HEK293T (cell line): ENCODE measurements at regions not wholly inside any gene's neighbourhood (a gene's known extent, or its start where the extent isn't known, plus 50 kb on each side); places are given as distances from the start of the nearest gene placed in this dataset.

Experiments
- BHLHE40 ChIP-seq: fragments of 450-650 bp; IDR thresholded peaks from 2 replicates; pipeline ENCODE4 v1.6.1; 2016; ENCODE audit warnings: mild to moderate bottlenecking, moderate library complexity, borderline replicate concordance
- CTBP1 ChIP-seq: fragments of 450-650 bp; IDR thresholded peaks from 2 replicates; pipeline ENCODE4 v1.6.1; 2016; ENCODE audit warnings: borderline replicate concordance
- ELF4 ChIP-seq: fragments of 450-650 bp; IDR thresholded peaks from 2 replicates; pipeline ENCODE4 v1.6.1; 2017; ENCODE audit warnings: antibody characterized with exemption
- FOXA1 ChIP-seq: fragments of 450-650 bp; IDR thresholded peaks from 2 replicates; pipeline ENCODE4 v1.6.1; 2016; ENCODE audit warnings: mild to moderate bottlenecking
- FOXM1 ChIP-seq: fragments of 450-650 bp; IDR thresholded peaks from 2 replicates; pipeline ENCODE4 v1.6.1; 2017; ENCODE audit warnings: mild to moderate bottlenecking, borderline replicate concordance
- L3MBTL2 ChIP-seq: fragments of 450-650 bp; conservative IDR thresholded peaks from 2 replicates; pipeline ENCODE4 v1.6.1; 2016; ENCODE audit warnings: mild to moderate bottlenecking
- LEF1 ChIP-seq: fragments of 450-650 bp; IDR thresholded peaks from 2 replicates; pipeline ENCODE4 v1.6.1; 2017; ENCODE audit warnings: mild to moderate bottlenecking, borderline replicate concordance
- NFRKB ChIP-seq: fragments of 450-650 bp; IDR thresholded peaks from 2 replicates; pipeline ENCODE4 v1.6.1; 2016; ENCODE audit warnings: mild to moderate bottlenecking, moderate library complexity
- PKNOX1 ChIP-seq: fragments of 450-650 bp; IDR thresholded peaks from 2 replicates; pipeline ENCODE4 v1.6.1; 2016
- SUZ12 ChIP-seq: fragments of 450-650 bp; IDR thresholded peaks from 2 replicates; pipeline ENCODE4 v1.6.1; 2016; ENCODE audit warnings: mild to moderate bottlenecking
- TARDBP ChIP-seq: fragments of 450-650 bp; IDR thresholded peaks from 2 replicates; pipeline ENCODE4 v1.6.1; 2016
- ZNF384 ChIP-seq: fragments of 450-650 bp; IDR thresholded peaks from 2 replicates; pipeline ENCODE4 v1.6.1; 2016

DNA sequence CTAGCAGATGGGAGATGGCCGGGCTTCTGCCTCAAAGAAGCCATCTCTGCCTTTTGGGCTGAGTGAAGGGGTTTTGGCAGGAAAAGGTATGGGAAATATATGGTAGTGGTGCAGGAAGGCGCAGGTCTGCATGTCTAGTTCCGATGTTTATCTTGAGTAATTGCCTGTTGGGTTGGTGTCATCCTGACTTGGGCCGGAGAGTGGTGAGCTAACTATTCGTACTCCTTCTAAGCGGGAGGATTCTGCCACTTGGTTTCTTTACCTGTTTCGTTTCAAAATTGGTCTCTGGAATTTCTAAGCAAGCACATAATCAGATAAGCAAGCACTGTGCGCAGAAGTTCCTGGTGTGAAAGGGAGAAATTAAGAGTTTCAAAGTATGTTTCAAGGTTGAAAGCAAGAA lies 229.6 kb downstream of the SAMD5 start:
- TF ChIP-seq BHLHE40 (no peak), CTBP1 (no peak), PKNOX1 (no peak), LEF1 (no peak), FOXM1 (no peak), ZNF384 (no peak), SUZ12 (no peak), TARDBP (no peak), NFRKB (no peak), L3MBTL2 (no peak), ELF4 (no peak), FOXA1 (no peak)
